ENCODE measurements at regions not wholly inside any gene's neighbourhood (a gene's known extent, or its start where the extent isn't known, plus 50 kb on each side); places are given as distances from the start of the nearest gene placed in this dataset.
A peak's percentile ranks its signal among the peaks of the same experiment; 100 is the strongest.

DNA sequence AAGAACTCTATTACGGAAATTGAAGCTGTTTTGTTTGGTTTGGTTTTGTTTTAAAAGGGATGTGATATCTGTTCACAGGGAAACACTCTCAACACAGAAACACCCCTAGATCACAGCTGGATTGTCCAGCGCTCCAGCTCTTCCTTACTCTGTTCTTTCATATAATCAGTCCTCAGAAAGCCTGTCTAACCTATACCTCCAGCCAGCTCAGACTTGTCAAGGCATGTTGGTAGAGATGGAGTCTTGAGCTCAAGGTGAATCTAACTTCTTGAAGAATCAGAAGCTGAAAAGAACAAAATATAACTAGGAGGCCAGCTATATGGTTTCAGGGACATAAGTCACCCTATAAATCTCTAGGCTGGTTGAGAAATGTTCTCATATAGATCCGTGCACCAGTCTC lies 110.2 kb upstream of the EPHA3 start:
- Mint-ChIP-seq H3K27me3 (ENCODE audit: low read depth) (no peaks in the 10 kb centered on the region), H3K27ac (no peak overlapping the region), H3K36me3 (ENCODE audit: low read depth) (no peaks in the 10 kb centered on the region), H3K9me3 (peaks cover 2% of the 10 kb centered on the region), H3K4me3 (no peak overlapping the region), H3K4me1 (peaks cover 4% of the 10 kb centered on the region)
- TF ChIP-seq, protein P1, sequence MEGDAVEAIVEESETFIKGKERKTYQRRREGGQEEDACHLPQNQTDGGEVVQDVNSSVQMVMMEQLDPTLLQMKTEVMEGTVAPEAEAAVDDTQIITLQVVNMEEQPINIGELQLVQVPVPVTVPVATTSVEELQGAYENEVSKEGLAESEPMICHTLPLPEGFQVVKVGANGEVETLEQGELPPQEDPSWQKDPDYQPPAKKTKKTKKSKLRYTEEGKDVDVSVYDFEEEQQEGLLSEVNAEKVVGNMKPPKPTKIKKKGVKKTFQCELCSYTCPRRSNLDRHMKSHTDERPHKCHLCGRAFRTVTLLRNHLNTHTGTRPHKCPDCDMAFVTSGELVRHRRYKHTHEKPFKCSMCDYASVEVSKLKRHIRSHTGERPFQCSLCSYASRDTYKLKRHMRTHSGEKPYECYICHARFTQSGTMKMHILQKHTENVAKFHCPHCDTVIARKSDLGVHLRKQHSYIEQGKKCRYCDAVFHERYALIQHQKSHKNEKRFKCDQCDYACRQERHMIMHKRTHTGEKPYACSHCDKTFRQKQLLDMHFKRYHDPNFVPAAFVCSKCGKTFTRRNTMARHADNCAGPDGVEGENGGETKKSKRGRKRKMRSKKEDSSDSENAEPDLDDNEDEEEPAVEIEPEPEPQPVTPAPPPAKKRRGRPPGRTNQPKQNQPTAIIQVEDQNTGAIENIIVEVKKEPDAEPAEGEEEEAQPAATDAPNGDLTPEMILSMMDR (IDR thresholded peaks at IDR 0.05; ENCODE audit: unreplicated experiment in 3 of 3): no peak

DNA sequence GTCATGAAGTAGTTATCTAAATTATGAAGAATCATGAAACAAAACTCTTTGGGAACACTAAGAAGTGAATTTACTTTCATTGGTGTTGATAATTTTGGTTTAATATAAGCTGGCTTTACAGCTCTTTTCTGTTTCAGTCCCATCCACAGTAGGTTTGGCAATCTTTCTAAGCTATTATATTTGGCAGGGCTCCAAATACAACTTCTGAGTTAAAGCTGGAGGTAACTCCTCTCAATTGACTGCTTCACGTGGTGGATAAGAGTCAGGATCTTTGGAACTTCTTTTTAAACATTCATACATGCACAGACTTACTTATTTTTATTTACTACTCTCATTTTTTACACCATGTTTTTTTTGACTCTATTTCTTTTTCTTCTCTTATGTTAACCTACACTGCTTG lies 106.5 kb upstream of the EPHA3 start:
- H3K27ac Mint-ChIP-seq: no peak overlapping the region
- no peaks in the 10 kb centered on the region for H3K36me3 Mint-ChIP-seq (ENCODE audit: low read depth)
- TF ChIP-seq, protein P1 (IDR thresholded peaks at IDR 0.05; ENCODE audit: unreplicated experiment in 3 of 3): no peak
- no peak overlapping the region for H3K4me3 Mint-ChIP-seq
- no peaks in the 10 kb centered on the region for H3K27me3 Mint-ChIP-seq (ENCODE audit: low read depth)
- H3K4me1 Mint-ChIP-seq: peaks cover 4% of the 10 kb centered on the region
- H3K9me3 Mint-ChIP-seq: peaks cover 5% of the 10 kb centered on the region

DNA sequence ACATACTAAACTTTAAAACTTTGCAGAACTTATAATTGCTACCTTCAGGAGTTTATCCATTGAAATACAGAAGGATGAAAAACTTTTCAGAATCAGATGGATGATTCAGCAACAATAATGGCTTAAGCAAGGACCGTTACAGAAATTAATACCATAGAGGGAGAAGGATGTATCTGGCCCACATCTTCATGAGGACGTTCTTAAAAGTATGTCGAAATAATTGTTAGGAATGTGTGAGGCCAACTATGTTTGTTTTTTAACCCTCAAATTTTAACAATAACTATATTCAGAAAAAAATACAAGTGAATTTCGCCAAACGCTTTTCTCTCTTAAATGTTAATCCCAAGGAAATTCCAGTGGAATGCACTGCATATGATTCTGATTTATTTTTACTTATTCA lies 105.2 kb upstream of the EPHA3 start:
- peaks cover 8% of the 10 kb centered on the region for H3K9me3 Mint-ChIP-seq
- TF ChIP-seq, protein P1 (IDR thresholded peaks at IDR 0.05; ENCODE audit: unreplicated experiment in 3 of 3): no peak
- H3K36me3 Mint-ChIP-seq (ENCODE audit: low read depth): no peaks in the 10 kb centered on the region
- peaks cover 4% of the 10 kb centered on the region for H3K4me1 Mint-ChIP-seq
- no peaks in the 10 kb centered on the region for H3K27me3 Mint-ChIP-seq (ENCODE audit: low read depth)
- H3K27ac Mint-ChIP-seq: no peak overlapping the region
- no peak overlapping the region for H3K4me3 Mint-ChIP-seq

DNA sequence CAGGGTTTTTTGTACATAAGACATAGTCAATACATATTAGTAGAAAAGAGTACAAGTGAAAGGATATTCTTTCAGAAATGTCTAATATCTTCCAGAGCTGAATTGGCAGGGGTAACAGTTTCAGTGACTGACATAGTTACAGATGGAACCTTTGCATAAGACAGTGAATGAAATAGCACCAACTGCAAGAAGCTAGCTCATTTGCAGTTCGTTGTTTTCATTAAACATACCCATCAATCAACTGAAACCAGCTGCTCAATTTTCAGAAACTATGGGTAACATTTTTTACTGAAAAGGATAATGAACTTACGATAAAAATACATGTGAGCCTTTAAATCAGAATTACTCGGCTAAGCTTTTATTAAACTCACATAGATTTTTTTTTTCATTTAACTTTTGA lies 93.9 kb upstream of the EPHA3 start:
- Mint-ChIP-seq H3K4me1 (no peaks in the 10 kb centered on the region), H3K36me3 (ENCODE audit: low read depth) (no peaks in the 10 kb centered on the region), H3K4me3 (no peak overlapping the region), H3K27ac (no peak overlapping the region), H3K9me3 (no peaks in the 10 kb centered on the region), H3K27me3 (ENCODE audit: low read depth) (no peaks in the 10 kb centered on the region)
- TF ChIP-seq, protein P1 (IDR thresholded peaks at IDR 0.05; ENCODE audit: unreplicated experiment in 3 of 3): no peak

DNA sequence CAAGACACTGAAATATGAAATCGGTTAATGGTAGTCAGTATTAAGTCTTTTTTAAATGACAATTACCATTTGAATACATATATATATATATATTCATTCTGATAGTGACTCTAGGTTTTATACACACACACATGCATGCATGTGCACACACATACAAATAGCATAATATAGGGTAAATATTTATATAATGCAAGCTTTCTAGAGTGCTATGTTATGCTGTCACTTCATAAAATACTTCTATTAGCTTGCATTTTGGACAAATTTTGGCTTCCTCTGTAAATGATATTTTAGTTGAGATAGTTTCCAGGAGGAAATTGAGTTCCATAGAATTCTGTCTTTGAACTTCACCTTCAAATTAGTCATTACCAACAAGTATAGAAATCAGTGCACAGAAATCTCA lies 89.9 kb upstream of the EPHA3 start:
- no peaks in the 10 kb centered on the region for H3K27me3 Mint-ChIP-seq (ENCODE audit: low read depth)
- H3K9me3 Mint-ChIP-seq: no peaks in the 10 kb centered on the region
- TF ChIP-seq, protein P1 (IDR thresholded peaks at IDR 0.05; ENCODE audit: unreplicated experiment in 3 of 3): no peak
- no peak overlapping the region for H3K4me3 Mint-ChIP-seq
- no peak overlapping the region for H3K27ac Mint-ChIP-seq
- no peaks in the 10 kb centered on the region for H3K4me1 Mint-ChIP-seq
- no peaks in the 10 kb centered on the region for H3K36me3 Mint-ChIP-seq (ENCODE audit: low read depth)

DNA sequence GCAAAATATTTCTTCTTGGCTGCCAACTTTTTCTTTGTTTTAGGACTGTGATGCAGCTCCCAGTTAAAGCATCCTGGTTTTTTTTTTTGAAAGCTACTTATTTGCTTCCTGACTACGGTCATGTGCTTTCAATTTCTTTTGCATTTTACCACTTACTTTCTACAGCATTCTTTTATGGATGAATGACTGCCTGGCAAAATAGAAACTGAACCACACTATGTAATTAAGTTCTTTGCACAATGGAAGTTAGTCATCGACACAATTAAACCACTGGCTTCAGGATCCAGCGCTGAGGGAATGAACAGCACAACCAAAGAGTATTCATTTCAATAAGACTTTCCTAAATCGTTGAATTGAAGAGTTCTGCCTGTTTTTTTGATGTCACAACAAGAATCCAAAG lies 82.2 kb upstream of the EPHA3 start:
- Mint-ChIP-seq H3K9me3 (no peaks in the 10 kb centered on the region), H3K36me3 (ENCODE audit: low read depth) (no peaks in the 10 kb centered on the region), H3K27ac (peak overlapping the region in 1 of 3 experiments; percentile 77), H3K4me1 (no peaks in the 10 kb centered on the region), H3K27me3 (ENCODE audit: low read depth) (no peaks in the 10 kb centered on the region), H3K4me3 (no peak overlapping the region)
- TF ChIP-seq, protein P1 (IDR thresholded peaks at IDR 0.05; ENCODE audit: unreplicated experiment in 3 of 3): no peak
